ENCODE measurements at regions not wholly inside any gene's neighbourhood (a gene's known extent, or its start where the extent isn't known, plus 50 kb on each side); places are given as distances from the start of the nearest gene placed in this dataset.

- TF ChIP-seq PATZ1 (CRISPR knock-in tag; IDR thresholded peaks at IDR 0.05; ENCODE audit: borderline replicate concordance) (no peak), RARB (CRISPR knock-in tag; IDR thresholded peaks at IDR 0.05) (no peak), ZFP30 (CRISPR knock-in tag; IDR thresholded peaks at IDR 0.05) (no peak), ZFP3 (CRISPR knock-in tag; IDR thresholded peaks at IDR 0.05) (no peak)
Measured at GRCh38 chr18:72612894-72613533, 68.9 kb upstream of the CBLN2 start.

Data from SK-N-SH treated with all-trans-retinoic acid at 6 μM for 48 hours (cell line).